GM19397 (cell line): ENCODE measurements at regions not wholly inside any gene's neighbourhood (a gene's known extent, or its start where the extent isn't known, plus 50 kb on each side); places are given as distances from the start of the nearest gene placed in this dataset.
"Not testable (repeated sequence)": the region's sequence is repeated elsewhere in the genome, so short reads cannot be mapped to it uniquely, and the experiment has no call there.

Source experiments
- ATAC-seq: cut with Tn5 transposase; IDR thresholded peaks from one replicate; pipeline ENCODE4 v1.9.1; 2021; ENCODE audit warnings: mild to moderate bottlenecking, moderate library complexity; ENCODE audit not compliant: unreplicated experiment

DNA sequence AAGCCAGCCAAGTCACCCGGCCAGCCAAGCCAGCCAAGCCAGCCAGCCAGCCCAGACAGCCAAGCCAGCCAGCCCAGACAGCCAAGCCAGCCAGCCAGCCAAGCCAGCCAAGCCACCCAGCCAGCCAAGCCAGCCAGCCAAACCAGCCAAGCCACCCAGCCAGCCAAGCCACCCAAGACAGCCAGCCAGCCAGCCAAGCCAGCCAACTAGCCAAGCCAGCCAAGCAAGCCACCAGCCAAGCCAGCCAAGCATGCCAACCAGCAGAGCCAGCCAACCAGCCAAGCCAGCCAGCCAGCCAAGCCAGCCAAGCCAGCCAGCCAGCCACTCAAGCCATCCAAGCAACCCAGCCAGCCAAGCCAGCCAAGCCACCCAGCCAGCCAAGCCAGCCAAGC is 323.1 kb upstream of the PLGLB2 start:
- ATAC-seq, result not testable (repeated sequence)

DNA sequence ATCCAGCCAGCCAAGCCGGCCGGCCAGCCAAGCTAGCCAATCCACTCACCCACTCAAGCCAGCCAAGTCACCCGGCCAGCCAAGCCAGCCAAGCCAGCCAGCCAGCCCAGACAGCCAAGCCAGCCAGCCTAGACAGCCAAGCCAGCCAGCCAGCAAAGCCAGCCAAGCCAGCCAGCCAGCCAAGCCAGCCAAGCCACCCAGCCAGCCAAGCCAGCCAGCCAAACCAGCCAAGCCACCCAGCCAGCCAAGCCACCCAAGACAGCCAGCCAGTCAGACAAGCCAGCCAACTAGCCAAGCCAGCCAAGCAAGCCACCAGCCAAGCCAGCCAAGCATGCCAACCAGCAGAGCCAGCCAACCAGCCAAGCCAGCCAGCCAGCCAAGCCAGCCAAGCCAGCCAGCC is 322.7 kb upstream of the PLGLB2 start:
- not testable (repeated sequence) for ATAC-seq

DNA sequence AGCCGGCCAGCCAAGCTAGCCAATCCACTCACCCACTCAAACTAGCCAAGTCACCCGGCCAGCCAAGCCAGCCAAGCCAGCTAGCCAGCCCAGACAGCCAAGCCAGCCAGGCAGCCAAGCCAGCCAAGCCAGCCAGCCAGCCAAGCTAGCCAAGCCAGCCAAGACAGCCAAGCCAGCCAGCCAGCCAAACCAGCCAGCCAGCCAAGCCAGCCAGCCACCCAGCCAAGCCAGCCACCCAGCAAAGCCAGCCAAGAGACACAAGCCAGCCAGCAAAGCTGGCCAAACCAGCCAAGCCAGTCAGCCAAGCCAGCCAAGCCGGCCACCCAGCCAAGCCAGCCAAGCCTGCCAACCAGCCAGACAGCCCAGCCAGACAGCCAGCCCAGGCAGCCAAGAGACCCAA is 322.2 kb upstream of the PLGLB2 start:
- ATAC-seq, result not testable (repeated sequence)

DNA sequence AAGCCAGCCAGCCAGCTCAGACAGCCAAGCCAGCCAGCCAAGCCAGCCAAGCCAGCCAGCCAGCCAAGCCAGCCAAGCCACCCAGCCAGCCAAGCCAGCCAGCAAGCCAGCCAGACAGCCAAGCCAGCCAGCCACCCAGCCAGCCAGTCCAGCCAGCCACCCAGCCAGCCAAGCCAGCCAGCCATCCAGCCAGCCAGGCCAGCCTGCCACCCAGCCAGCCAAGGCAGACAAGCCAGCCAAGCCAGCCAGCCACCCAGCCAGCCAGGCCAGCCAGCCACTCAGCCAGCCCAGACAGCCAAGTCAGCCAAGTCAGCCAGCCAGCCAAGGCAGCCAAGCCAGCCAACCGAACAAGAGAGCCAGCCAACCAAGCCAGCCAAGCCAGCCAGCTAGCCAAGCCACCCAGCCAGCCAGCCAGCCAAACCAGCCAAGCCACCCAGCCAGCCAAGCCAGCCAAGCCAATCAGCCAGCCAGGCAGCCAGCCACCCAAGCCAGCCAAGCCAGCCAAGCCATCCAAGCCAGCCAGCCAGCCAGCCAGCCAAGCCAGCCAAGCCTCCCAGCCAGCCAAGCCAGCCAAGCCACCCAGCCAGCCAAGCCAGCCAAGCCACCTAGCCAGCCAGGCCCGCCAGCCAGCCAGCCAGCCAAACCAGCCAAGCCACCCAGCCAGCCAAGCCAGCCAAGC is 319.3 kb upstream of the PLGLB2 start:
- not testable (repeated sequence) for ATAC-seq

DNA sequence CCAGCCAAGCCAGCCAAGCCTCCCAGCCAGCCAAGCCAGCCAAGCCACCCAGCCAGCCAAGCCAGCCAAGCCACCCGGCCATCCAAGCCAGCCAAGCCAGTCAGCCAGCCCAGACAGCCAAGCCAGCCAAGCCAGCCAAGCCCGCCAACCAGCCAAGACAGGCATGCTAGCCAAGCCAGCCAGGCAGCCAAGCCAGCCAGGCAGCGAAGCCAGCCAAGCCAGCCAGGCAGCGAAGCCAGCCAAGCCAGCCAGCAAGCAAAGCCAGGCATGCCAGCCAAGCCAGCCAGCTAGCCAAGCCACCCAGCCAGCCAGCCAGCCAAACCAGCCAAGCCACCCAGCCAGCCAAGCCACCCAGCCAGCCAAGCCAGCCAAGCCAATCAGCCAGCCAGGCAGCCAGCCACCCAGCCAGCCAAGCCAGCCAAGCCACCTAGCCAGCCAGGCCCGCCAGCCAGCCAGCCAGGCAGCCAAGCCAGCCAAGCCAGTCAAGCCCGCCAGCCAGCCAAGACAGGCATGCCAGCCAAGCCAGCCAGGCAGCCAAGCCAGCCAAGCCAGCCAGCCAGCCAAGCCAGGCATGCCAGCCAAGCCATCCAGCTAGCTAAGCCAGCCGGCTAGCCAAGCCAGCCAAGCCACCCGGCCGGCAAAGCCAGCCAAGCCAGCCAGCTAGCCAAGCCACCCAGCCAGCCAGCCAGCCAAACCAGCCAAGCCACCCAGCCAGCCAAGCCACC is 318.5 kb upstream of the PLGLB2 start:
- ATAC-seq, result not testable (repeated sequence)

DNA sequence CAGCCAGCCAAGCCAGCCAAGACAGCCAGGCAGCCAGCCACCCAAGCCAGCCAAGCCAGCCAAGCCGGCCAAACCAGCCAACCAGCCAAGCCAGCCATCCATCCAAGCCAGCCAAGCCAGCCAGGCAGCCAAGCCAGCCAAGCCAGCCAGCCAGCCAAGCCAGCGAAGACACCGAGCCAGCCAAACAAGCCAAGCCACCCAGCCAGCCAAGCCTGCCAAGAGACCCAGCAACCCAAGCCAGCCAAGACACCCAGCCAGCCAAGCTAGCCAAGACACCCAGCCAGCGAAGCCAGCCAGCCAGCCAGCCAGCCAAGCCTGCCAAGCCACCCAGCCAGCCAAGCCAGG is 318.0 kb upstream of the PLGLB2 start:
- ATAC-seq, result not testable (repeated sequence)

DNA sequence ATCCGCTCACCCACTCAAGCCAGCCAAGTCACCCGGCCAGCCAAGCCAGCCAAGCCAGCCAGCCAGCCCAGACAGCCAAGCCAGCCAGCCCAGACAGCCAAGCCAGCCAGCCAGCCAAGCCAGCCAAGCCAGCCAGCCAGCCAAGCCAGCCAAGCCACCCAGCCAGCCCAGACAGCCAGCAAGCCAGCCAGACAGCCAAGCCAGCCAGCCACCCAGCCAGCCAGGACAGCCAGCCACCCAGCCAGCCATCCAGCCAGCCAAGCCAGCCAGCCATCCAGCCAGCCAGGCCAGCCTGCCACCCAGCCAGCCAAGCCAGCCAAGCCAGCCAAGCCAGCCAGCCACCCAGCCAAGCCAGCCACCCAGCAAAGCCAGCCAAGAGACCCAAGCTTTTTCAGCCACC is 316.8 kb upstream of the PLGLB2 start:
- not testable (repeated sequence) for ATAC-seq

DNA sequence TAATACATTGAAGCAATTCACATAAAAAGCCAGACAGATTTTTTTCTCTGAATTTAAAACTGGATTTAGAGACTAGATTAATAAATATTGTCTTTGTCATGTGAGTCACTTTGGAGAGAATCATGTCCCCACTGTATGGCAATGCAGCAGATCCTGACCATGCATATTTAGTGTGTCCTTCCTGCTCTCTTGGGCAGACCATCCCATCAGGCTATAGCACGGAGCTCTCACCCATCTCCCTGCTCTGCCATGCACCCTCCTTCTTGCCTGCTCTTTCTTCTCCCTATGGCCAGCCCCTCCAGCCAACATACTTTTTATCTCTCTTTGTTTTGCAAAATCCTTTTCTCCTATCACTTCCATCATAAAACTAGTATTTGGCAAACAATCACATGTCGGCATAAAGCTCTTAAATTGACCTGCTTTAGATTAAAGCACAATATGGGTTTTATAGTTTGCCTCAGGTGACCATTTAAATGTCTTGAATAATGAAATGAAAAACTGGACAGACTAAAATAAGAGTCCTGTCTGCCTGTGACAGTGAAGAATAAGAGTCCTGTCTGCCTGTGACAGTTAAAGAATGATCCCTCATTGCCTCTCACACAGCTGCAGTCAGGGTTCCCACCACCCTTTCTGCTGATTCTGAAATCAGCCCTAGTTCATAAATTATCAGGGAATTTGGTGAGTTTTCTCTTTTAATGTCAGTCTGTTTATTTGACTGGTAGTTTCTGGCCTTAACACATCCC is 315.0 kb upstream of the PLGLB2 start:
- ATAC-seq, result not testable (repeated sequence)

DNA sequence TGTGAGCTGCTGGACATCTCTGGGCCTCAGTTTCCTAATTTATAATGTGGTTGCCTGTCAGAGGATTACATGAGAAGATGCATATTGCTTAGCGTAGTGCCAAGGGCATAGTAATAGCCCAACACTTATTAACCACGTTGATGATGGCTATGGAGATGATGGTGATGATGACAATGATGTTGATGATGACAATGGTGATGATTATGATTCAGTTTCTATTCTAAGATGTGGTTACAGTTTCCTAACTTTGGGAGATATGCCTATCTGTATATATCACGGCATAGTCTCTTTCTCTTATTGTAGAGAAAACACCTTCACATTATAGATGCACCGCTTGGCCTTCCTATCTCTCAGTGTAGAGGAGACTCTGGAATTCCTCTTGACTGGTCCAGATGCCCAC is 311.9 kb upstream of the PLGLB2 start:
- ATAC-seq, result not testable (repeated sequence)

DNA sequence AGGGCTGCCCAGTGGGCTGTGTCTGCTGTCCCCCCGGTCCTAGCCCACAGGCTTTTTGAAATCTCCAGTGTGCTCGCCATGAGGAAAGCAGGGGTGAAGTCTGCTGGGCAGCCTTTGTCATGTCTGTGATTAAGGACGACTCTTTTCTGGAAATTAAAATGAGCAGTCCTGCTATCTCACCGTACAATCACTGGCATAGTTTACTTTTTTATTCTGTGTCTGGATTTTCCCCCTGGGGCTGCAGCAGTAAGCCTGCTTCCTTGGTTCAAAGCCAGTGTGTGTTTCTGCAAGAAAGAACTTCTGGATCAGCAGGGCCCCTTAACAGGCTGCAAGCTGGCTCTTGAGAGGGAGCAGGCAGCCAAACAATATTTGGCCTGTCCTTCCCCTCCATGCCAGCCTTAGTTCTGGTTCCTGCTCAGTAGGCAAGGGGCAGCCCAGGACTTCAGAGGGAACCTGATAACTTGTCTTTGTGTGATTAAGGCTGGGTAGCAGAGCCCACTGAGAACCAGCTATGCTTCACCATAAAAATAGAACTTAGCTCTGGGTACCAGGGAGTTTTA is 310.1 kb upstream of the PLGLB2 start:
- not testable (repeated sequence) for ATAC-seq

DNA sequence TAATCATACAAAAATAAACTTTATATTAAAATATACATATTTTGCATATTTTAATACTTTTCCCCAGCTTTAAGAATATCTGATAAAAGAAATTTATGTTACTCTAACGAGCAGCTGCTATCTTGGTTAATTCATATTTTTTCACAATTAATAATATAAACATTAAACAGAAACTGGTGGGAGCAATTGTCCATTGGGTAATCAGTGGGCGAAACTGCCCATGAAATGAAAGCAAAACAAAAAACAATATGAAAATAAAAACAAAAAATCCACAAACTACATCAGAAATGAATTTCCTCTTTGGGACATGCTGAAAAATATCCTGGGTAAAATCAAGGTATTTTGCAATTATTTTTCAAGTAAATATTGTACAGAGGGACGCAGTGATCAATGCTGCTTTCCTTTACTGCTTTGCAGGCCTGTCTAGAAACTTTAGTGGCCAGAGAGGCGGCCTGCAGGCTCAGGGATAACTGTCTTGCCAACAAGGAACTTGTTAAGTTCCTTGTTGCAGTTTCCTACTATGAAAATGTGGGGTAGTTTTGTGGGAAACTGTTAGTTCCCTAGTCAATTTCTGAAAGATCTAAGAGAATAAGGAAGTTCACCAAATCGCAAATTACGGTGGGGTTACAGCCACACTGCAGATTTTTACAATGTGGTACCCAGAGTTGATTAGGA is 309.0 kb upstream of the PLGLB2 start:
- not testable (repeated sequence) for ATAC-seq

DNA sequence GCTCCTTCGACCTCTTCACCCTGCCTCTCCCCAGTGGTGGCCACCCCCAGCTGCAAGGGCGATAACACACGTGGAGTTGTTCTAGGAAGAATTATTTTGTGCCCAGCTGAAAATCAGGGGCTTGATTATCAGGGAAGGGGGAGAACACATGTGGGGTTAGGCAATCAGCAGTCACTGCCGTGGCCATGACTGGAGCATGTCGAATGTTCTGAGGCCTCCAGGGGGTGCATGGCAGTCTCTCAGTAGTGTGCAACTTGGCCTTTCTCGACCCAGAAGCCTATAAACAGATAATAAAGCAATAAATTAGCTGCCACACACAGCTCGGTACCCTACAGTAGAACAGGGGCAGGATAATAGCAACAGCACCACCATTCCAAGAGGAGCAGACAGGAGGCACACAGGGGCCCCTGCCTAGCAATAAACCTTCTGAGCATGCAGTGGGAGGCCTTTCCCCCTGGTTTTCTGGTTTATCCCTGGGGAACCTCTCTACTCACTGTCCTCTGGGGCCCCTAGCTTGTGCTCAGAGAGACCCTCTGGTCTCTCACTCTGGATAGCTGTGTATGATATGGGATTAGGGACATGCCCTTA is 308.2 kb upstream of the PLGLB2 start:
- not testable (repeated sequence) for ATAC-seq

DNA sequence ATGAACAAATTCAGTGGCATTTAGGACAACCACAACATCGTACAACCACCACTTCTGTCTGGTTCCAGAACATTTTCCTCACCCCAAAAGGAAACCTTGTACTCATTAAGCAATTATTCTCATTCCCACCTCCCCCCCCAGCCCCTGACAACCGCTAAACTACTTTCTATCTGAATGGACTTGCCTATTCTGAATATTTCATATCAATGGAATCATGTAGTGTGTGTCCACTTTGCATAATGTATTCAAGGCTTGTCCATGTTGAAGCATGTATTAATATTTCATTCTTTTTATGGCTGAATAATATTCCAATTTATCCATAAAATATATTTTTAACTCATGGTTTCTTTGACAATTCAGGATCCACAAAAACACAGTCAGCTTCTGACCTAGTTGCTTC is 307.2 kb upstream of the PLGLB2 start:
- not testable (repeated sequence) for ATAC-seq

DNA sequence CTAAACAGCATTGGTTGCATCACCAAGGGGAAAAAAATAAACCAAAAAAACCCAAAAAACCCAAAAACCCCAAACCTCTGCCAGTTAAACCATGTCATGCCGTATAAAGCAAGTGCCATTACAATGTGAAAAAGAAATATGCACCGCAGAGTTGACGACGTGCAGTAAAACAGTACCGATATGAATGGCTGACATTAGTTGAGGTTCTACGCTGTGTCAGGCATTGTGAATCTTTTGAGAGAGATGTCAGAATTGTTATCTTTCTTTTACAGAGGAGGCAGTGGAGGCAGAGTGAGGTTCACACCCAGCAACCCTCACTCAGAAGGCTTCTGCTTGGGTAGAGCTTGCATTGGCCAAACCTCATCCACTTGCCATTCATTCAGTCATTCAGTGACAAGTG is 306.5 kb upstream of the PLGLB2 start:
- ATAC-seq, result not testable (repeated sequence)

DNA sequence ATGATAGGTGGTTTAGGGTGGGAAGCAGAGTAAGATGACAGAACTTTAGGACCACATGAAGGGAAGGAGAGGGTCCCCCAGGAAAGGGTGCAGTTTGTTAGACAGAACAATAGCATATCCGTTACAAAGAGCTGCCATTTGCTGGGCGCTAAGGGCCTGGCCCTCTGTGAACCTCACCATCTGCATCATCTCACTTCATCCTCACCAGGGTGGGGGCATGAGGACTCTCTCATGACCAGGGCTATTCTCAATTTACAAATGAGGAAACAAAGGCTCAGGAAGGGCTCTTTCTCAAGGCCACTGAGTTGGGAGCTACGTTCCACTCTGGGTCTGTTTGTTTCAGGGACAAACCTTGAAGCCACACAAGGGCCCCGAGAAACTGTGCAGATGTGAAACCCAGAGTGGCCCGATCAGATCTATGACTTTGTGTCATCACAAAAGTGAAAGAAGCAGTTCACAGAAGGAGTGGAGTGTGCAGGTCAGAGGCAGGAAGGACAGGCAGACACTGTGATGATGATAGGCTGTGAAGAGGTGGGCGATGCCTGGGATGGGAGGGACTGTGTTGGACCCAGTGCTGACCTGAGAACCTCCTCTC is 304.8 kb upstream of the PLGLB2 start:
- peak; percentile 87 for ATAC-seq

DNA sequence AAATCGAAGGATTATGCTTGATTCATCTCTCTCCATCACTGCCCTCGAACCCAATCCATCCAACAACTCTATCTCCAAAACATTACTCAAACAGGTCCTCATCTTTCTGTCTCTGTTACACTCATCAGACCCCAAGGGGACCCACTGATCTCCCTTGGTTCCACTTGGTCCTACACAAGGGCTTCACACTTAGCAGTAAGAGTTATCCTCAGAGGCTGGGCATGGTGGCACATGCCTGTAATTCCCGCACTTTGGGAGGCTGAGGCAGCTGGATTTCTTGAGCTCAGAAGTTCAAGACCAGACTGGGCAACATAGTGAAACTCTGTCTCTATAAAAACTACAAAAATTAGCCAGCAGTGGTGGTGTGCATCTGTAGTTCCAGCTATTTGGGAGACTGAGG is 302.9 kb upstream of the PLGLB2 start:
- ATAC-seq, result not testable (repeated sequence)

DNA sequence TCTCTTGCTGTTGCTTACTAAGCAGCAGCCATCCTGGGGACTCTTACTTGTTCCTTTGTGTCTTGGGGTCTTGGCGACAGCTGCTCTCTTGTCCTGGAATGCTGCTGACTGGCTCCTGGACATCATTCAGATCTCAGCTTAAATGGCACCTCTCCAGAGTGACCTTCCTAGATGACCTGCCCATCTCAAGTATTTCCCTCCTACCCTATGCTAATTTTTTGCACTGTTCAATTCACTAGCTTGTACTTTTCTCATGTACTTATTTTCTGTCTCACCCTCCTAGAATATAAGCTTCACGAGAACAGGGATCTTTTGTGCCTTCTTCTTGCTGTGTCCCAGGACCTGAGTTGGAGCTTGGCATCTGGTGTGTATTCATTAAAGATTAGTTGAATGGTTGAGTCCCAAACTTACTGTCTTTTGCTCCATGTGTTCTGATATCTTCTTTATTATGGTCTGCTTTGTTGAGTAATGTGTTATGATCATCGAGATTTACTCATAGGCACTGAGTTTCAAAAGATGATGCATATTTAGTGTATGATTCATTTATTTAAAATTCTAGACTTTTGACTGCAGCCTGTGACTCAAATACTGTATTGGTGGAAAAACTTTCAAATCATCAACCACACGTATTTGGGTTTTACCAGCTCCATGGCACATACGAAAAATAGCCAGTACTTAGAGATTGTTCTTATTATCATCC is 302.1 kb upstream of the PLGLB2 start:
- ATAC-seq, result not testable (repeated sequence)

DNA sequence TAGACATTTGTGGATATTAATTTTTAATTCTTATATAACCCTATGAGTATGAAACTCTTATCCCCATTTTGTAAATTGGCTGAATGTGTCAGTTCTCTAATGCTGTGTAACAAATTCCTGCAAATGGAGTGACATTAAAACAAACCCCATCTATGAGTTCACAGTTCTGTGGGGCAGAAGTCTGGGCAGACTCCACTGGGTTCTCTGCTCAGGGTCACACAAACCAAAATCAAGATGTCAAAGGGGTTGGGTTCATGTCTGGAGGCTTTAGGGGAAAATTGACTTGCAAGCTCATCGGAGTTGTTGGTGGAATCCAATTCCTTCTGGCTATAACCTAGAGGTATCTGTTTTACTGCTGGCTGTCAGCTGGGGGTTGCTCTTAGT is 301.6 kb upstream of the PLGLB2 start:
- ATAC-seq, result not testable (repeated sequence)

DNA sequence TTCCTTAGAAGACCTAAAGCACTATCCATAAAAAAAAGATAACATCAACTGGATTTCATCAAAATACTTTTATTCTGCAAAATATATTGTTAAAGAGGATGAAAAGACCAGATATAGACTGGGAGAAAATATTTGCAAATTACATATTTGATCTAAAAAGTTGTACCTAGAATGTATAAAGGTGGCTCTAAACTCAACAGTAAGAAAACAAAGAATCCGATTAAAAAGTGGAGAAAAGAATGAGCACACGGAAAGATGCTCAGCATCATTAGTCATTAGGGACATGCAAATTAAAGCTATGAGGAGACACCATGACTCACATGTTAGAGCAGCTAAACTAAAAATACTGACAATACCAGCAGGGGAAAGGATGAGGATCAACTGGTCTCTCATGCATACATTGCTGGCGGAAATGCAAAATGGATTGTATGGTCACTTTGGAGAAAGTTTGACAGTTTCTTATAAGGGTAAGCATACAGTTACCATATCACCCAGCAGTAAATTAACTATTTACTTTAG is 298.4 kb upstream of the PLGLB2 start:
- not testable (repeated sequence) for ATAC-seq
